MM.1S (cell line): ENCODE measurements at regions not wholly inside any gene's neighbourhood (a gene's known extent, or its start where the extent isn't known, plus 50 kb on each side); places are given as distances from the start of the nearest gene placed in this dataset.

Source experiments
- CTCF ChIP-seq: fragments of 300-600 bp; sonication (generic); IDR thresholded peaks from 2 replicates; pipeline ENCODE4 v1.5.1; 2016; ENCODE audit warnings: antibody characterized with exemption, low read length, mixed read lengths
- EZH2 ChIP-seq: fragments of 300-600 bp; sonication (generic); optimal IDR thresholded peaks from 2 replicates; pipeline ENCODE3; 2017; ENCODE audit warnings: low read depth, mild to moderate bottlenecking, antibody characterized with exemption, low read length, mixed read lengths

- TF ChIP-seq CTCF: no peak
- TF ChIP-seq EZH2: no peak
These were observed 626.5 kb upstream of the DPPA4 start for GRCh38 chr3:109963831-109964230.
